Muscle layer of duodenum (tissue), 2 donors: ENCODE measurements at regions not wholly inside any gene's neighbourhood (a gene's known extent, or its start where the extent isn't known, plus 50 kb on each side); places are given as distances from the start of the nearest gene placed in this dataset.

Source experiments
- H3K27ac ChIP-seq: one replicate; pipeline ENCODE4 v1.7.0; 2013; ENCODE audit warnings: mild to moderate bottlenecking, low read length
- H3K27me3 ChIP-seq: one replicate; pipeline ENCODE4 v1.7.0; 2013; ENCODE audit warnings: low read depth, mild to moderate bottlenecking, control low read depth, low read length
- H3K36me3 ChIP-seq, 2 donors: one replicate each; pipeline ENCODE4 v1.7.0; 2013; ENCODE audit warnings: low read length in 2 of 2, control low read depth in 1 of 2, mild to moderate bottlenecking in 1 of 2; ENCODE audit not compliant: insufficient read depth in 2 of 2, control insufficient read depth in 1 of 2
- H3K4me1 ChIP-seq, 2 donors: one replicate each; pipeline ENCODE4 v1.7.0; 2013; ENCODE audit warnings: low read length in 2 of 2, mild to moderate bottlenecking in 2 of 2, control low read depth in 1 of 2, moderate library complexity in 1 of 2; ENCODE audit not compliant: insufficient read depth in 2 of 2, control insufficient read depth in 1 of 2
- H3K4me3 ChIP-seq, 2 donors: one replicate each; pipeline ENCODE4 v1.7.0; 2013; ENCODE audit warnings: low read length in 2 of 2, low read depth in 1 of 2, mild to moderate bottlenecking in 1 of 2
- H3K9me3 ChIP-seq, 2 donors: one replicate each; pipeline ENCODE4 v1.7.0; 2013; ENCODE audit warnings: low read length in 2 of 2, control low read depth in 1 of 2, mild to moderate bottlenecking in 1 of 2; ENCODE audit not compliant: control insufficient read depth in 1 of 2
- donor health status: healthy.

DNA sequence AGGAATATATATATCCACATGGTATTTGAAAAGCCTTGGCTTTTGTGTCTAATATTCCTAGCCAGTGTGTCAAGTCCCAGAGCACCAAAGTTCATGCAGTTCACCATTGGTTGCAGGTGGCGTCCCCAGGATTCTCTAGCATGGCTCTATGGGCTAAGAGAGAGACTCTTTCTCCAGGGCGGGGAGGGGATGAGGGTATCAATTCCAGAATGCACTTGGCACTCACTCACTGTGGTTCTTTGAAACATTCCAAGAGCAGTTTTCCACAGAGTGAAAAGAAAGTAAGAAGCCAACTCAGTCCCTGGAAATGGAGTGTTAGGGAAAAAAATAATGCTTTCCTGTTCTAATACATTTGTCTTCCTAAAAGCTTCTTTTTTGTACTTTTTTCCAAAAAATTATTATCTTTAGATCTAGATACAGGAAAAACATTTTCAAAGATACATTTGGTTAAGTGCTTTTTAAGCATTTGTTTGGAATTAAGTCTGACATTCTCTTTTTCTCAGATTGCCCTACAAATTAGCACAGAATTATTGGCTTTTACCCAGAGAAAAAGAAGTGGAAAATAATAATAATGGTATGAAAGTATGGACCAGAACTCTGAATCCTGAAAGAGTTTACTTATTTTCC lies 239.9 kb downstream of the PAX3 start:
- H3K4me3 ChIP-seq = no peak overlapping the region
- no peaks in the 10 kb centered on the region for H3K9me3 ChIP-seq
- no peaks in the 10 kb centered on the region for H3K36me3 ChIP-seq
- no peak overlapping the region for H3K27ac ChIP-seq
- H3K4me1 ChIP-seq = no peaks in the 10 kb centered on the region
- no peaks in the 10 kb centered on the region for H3K27me3 ChIP-seq

DNA sequence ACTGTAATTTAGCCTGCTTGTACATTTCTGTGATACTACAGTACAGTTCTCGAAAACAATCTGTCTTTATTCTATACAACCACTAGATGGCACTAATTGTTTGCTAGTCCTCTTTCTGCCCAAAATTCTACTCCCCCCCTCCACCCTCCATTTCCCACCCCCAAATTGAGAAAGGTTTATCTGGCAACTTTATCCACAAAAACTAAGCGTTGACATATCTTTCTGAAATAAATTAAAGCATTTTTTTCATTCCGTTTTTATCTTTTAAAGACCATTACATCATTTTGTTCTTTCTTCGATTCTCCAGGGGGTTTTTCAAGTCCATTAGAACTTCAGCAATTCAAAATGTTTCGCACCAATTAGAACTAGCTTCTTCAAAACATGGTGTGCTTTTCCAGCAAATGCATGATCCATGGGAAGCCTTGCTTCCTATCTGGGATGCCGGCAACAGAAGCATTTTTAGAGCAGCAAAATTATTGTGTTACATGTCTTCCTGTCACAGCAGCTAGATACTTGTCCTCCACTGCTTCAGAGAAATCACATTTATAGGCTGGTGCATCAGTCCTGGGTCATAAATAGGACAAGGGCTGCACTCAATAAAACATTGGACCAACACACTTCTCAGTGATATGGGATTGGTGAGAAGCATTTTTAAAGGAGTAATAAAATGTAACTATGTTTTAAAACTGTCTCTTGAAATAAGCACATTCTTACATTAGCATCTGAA lies 241.3 kb downstream of the PAX3 start:
- Histone ChIP-seq H3K36me3 (no peaks in the 10 kb centered on the region), H3K9me3 (no peaks in the 10 kb centered on the region), H3K4me1 (no peaks in the 10 kb centered on the region), H3K27ac (no peak overlapping the region), H3K27me3 (no peaks in the 10 kb centered on the region), H3K4me3 (no peak overlapping the region)

DNA sequence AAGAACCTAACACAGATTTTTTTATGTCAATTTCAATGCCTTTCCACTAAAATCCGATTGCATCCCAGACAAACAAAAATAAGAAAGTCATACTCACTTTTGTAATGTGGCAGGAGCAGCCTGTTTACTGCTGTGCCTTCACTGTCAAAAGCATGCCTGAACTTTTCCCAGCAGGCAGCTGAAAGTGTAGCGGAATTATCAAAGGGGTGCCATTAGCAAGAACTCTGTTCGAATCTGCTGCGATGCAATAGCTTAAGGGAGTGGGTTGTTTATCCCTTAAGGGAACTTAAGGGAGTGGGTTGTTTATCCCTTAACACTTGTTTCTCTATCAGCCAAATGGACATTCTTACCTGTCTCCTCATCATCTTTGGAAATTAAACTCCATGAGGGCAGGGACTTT lies 243.5 kb downstream of the PAX3 start:
- no peaks in the 10 kb centered on the region for H3K4me1 ChIP-seq
- no peaks in the 10 kb centered on the region for H3K36me3 ChIP-seq
- H3K27me3 ChIP-seq = no peaks in the 10 kb centered on the region
- no peak overlapping the region for H3K27ac ChIP-seq
- H3K4me3 ChIP-seq = no peak overlapping the region
- no peaks in the 10 kb centered on the region for H3K9me3 ChIP-seq

DNA sequence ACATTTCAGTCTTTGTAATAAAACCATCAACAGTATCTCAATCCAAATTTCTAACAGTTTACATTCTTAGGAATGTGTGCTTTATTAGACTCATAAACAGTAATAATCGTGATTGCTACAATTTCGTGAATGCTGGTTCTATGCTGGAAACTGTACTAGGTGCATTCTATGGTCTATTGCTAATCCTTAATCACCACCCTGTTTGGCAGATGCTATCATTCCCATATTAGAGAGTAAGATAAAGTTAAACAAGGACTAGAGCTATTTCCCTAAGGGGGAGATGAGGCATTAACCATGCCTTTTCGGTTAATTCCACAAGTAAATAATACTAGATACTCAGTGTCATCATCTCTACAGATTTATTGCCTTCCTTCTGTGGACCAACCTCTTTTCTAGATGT lies 244.0 kb downstream of the PAX3 start:
- Histone ChIP-seq H3K9me3 (no peaks in the 10 kb centered on the region), H3K27ac (no peak overlapping the region), H3K4me3 (no peak overlapping the region), H3K4me1 (no peaks in the 10 kb centered on the region), H3K27me3 (no peaks in the 10 kb centered on the region), H3K36me3 (no peaks in the 10 kb centered on the region)

DNA sequence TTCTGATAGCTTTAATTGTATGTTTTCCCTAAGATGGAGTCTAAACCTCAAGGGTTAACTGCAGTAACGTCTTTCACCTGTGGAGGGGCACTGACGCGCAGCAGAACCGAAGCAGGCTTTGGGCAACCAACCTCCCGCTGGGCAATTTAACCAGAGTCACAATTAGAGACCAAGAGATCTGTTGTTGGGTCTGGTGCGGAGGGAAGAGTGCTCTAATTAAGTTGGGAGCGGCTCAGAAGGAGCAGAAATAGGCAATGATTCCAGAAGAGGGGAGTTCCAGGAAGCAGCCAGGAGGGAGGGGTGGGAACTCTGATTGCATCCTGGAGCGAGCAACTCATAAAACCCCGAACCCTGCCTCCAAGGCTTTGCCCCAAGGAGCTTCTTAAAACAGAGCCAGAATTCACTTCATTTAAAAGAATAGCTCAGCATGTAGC lies 245.8 kb downstream of the PAX3 start:
- Histone ChIP-seq H3K27me3 (no peaks in the 10 kb centered on the region), H3K4me1 (no peaks in the 10 kb centered on the region), H3K9me3 (no peaks in the 10 kb centered on the region), H3K36me3 (no peaks in the 10 kb centered on the region), H3K27ac (no peak overlapping the region), H3K4me3 (no peak overlapping the region)

DNA sequence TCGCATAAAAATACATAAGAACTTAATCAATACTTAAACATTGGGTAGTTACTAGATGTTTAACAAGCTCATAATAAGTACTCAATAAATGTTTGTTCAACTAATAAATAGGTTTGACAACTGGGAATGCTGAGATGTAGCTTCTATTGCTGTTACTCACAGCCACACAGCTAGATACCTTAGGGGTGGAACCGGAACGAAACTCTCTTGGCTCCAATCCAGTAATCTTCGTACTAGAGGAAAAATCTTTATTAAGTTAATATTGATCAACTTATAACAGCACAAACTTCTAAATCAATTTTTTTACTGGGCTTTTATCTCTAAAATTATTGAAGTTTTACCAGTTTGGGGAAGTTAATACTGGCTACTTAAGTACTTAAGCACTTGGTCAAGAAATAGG lies 247.8 kb downstream of the PAX3 start:
- H3K36me3 ChIP-seq = no peaks in the 10 kb centered on the region
- no peaks in the 10 kb centered on the region for H3K4me1 ChIP-seq
- H3K9me3 ChIP-seq = no peaks in the 10 kb centered on the region
- no peaks in the 10 kb centered on the region for H3K27me3 ChIP-seq
- H3K4me3 ChIP-seq = no peak overlapping the region
- H3K27ac ChIP-seq = no peak overlapping the region

DNA sequence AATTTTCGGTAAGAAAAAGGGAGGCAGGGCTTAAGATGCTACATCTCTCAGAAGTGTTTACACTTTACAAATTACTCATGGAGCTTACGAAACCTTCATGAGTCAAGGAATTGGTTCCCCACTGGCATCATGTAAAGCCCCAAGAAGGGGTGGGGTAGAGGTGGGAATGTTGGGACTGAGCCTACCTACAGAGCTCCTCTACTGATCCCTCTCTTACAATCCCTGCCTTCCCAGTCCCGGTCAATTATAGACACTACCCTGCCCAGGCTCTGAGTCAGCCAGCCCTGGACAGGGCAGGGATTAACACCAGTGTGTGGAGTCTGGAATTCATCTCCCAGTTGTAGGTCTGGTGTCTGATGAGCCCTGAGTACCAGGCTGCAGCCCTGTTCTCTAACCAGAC lies 248.9 kb downstream of the PAX3 start:
- H3K4me3 ChIP-seq = no peak overlapping the region
- no peaks in the 10 kb centered on the region for H3K36me3 ChIP-seq

DNA sequence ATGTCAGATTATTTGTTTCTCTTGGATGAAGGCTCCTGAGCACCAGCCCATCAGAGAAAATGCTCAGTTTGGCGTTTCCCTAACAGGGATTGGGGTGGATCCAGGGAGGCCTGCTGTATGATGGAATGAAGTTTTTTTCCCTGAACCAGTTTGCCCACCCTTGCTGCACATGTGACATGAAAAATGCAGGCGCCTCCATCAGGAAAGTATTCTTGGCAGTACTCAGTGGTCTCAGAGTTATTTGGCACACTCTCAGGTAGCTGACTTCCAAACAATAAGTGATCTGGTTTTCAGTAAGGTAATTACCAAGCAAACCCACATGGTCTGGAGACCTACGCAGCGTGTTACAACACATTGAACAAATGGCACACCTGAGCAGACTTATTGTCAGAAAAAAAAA lies 254.9 kb downstream of the PAX3 start:
- H3K4me3 ChIP-seq = no peak overlapping the region

More for the DNA sequence above, 248.9 kb downstream of the PAX3 start:
- Histone ChIP-seq H3K9me3 (no peaks in the 10 kb centered on the region), H3K4me1 (no peaks in the 10 kb centered on the region), H3K27ac (no peak overlapping the region), H3K27me3 (no peaks in the 10 kb centered on the region)

DNA sequence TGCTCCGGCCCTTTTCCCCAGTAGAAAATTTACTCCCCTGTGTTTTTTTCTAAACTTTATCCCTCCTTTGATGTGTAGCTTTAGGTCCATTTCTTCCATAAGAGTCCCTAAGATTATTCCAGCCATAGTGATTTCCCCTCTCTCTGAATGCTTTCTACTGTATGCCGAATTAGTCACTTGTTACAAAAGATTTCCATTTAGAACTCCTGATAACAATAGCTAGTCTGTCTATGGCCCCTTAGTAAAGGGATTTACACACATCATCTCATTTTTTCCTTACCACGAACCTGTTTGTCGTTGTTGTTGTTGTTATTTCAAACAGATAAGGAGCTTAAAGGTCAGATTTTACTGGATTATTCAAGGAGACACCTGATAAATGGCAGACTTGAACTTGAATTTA lies 256.1 kb downstream of the PAX3 start:
- no peak overlapping the region for H3K27ac ChIP-seq

More for the DNA sequence above, 254.9 kb downstream of the PAX3 start:
- Histone ChIP-seq H3K36me3 (no peaks in the 10 kb centered on the region), H3K27ac (no peak overlapping the region), H3K27me3 (no peaks in the 10 kb centered on the region), H3K4me1 (no peaks in the 10 kb centered on the region), H3K9me3 (no peaks in the 10 kb centered on the region)

DNA sequence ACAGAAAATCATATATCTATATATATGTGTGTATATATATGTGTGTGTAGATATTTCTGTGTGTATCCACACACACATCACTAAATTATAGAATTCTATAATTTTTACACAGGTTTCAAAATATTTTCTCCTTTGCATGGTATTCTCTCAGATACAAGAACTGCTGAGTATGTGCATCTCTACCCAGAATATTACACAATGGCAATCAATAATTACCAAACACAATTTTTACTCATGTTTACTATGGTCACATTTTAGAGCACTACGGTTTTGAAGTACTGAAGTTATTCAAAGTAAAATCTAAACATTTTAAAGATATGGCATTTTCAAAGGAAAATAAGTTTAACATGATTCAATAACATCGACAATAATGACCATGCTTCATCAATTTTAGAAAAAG lies 258.5 kb downstream of the PAX3 start:
- Histone ChIP-seq H3K27me3 (no peaks in the 10 kb centered on the region), H3K4me3 (no peak overlapping the region), H3K4me1 (no peaks in the 10 kb centered on the region), H3K9me3 (no peaks in the 10 kb centered on the region), H3K36me3 (no peaks in the 10 kb centered on the region), H3K27ac (no peak overlapping the region)

More for the DNA sequence above, 256.1 kb downstream of the PAX3 start:
- H3K9me3 ChIP-seq = no peaks in the 10 kb centered on the region
- no peaks in the 10 kb centered on the region for H3K4me1 ChIP-seq
- no peaks in the 10 kb centered on the region for H3K27me3 ChIP-seq
- no peaks in the 10 kb centered on the region for H3K36me3 ChIP-seq
- no peak overlapping the region for H3K4me3 ChIP-seq

DNA sequence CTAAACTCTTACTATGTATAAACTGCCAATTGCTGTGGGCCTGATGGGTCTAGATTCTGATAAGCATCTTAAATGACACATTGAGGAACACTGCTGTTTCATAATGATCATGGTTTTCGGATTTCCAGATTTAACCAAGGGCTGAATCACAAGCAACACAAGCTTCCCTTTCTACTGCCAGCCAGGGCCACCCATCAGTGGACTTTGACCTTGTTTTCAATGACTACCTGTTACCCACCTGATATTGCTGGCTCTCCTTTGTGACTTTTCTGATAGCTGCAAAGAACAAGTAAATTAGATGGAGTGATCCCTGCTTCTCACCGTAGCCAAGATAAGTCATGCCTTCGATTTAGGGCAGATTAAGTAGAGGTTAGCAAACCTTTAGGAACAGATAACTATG lies 259.0 kb downstream of the PAX3 start:
- H3K4me1 ChIP-seq = no peaks in the 10 kb centered on the region
- H3K9me3 ChIP-seq = no peaks in the 10 kb centered on the region
- no peaks in the 10 kb centered on the region for H3K27me3 ChIP-seq
- H3K4me3 ChIP-seq = no peak overlapping the region
- no peak overlapping the region for H3K27ac ChIP-seq
- no peaks in the 10 kb centered on the region for H3K36me3 ChIP-seq
